ENCODE measurements at regions not wholly inside any gene's neighbourhood (a gene's known extent, or its start where the extent isn't known, plus 50 kb on each side); places are given as distances from the start of the nearest gene placed in this dataset.
"Not testable (repeated sequence)": the region's sequence is repeated elsewhere in the genome, so short reads cannot be mapped to it uniquely, and the experiment has no call there.

GRCh38 chr12:114491916-114492315, 86.0 kb upstream of the TBX5 start:
- no peak overlapping the region for H3K4me3 ChIP-seq
- no peak for TF ChIP-seq CTCF (IDR thresholded peaks at IDR 0.05)
- TF ChIP-seq POLR2A (IDR thresholded peaks at IDR 0.05) = no peak
- H3K4me1 ChIP-seq = no peaks in the 10 kb centered on the region
- intact Hi-C loops (cut with DNase I) = no loop called here
- H3K9me3 ChIP-seq = no peaks in the 10 kb centered on the region
- H3K27ac ChIP-seq = no peak overlapping the region
- DNase-seq = no peak
- H3K36me3 ChIP-seq = no peaks in the 10 kb centered on the region
- 28 to 35% methylated on average over 3 of the region's 3 CpGs for WGBS, 2 donors
- H3K27me3 ChIP-seq = peaks cover 0 to 51% (median 0%) of the 10 kb centered on the region in 4 donors

- WGBS, 2 donors = 82 to 94% methylated on average over 2 to 10 of the region's 45 CpGs
- H3K36me3 ChIP-seq; intact Hi-C loops (cut with DNase I); H3K27ac ChIP-seq; H3K4me3 ChIP-seq; H3K9me3 ChIP-seq; DNase-seq: not testable (repeated sequence)
- peaks cover 0 to 64% (median 12%) of the 10 kb centered on the region in 4 donors for H3K27me3 ChIP-seq
- peaks cover 0 to 16% (median 9%) of the 10 kb centered on the region in 3 donors for H3K4me1 ChIP-seq
Measured at GRCh38 chr12:114484822-114485459, 79.0 kb upstream of the TBX5 start.

- H3K27me3 ChIP-seq = peaks cover 0 to 73% (median 18%) of the 10 kb centered on the region in 4 donors
- 37 to 50% methylated on average over 3 of the region's 3 CpGs for WGBS, 2 donors
- no peak overlapping the region for H3K27ac ChIP-seq
- intact Hi-C loops (cut with DNase I) = no loop called here
- TF ChIP-seq POLR2A (IDR thresholded peaks at IDR 0.05) = no peak
- no peak for TF ChIP-seq CTCF (IDR thresholded peaks at IDR 0.05)
- H3K9me3 ChIP-seq = no peaks in the 10 kb centered on the region
- H3K36me3 ChIP-seq = no peaks in the 10 kb centered on the region
- H3K4me1 ChIP-seq = peaks cover 0 to 22% (median 11%) of the 10 kb centered on the region in 3 donors
- DNase-seq = no peak
- no peak overlapping the region for H3K4me3 ChIP-seq
Measured at GRCh38 chr12:114483996-114484395, 78.1 kb upstream of the TBX5 start.

GRCh38 chr12:114481200-114481535, 75.2 kb upstream of the TBX5 start:
- H3K27ac ChIP-seq = no peak overlapping the region
- WGBS, 2 donors = 5 to 13% methylated on average over 3 to 4 of the region's 6 CpGs
- intact Hi-C loops (cut with DNase I) = no loop called here

GRCh38 chr12:114480337-114481199, 74.6 kb upstream of the TBX5 start:
- Histone ChIP-seq H3K4me1 (peaks cover 0 to 22% (median 11%) of the 10 kb centered on the region in 3 donors), H3K9me3 (no peaks in the 10 kb centered on the region), H3K27me3 (peaks cover 0 to 91% (median 19%) of the 10 kb centered on the region in 4 donors), H3K4me3 (peak overlapping the region; percentile 7 to 58 (median 30)), H3K27ac (no peak overlapping the region), H3K36me3 (no peaks in the 10 kb centered on the region)
- intact Hi-C loops (cut with DNase I) = no loop called here
- 7 to 8% methylated on average over 31 to 34 of the region's 34 CpGs for WGBS, 2 donors
- TF ChIP-seq CTCF (IDR thresholded peaks at IDR 0.05) = no peak
- no peak for TF ChIP-seq POLR2A (IDR thresholded peaks at IDR 0.05)
- DNase-seq = no peak

More at GRCh38 chr12:114481200-114481535, 75.2 kb upstream of the TBX5 start:
- peaks cover 0 to 22% (median 11%) of the 10 kb centered on the region in 3 donors for H3K4me1 ChIP-seq
- H3K9me3 ChIP-seq = no peaks in the 10 kb centered on the region
- H3K36me3 ChIP-seq = no peaks in the 10 kb centered on the region
- peaks cover 0 to 87% (median 19%) of the 10 kb centered on the region in 4 donors for H3K27me3 ChIP-seq
- no peak for DNase-seq
- TF ChIP-seq POLR2A (IDR thresholded peaks at IDR 0.05) = no peak
- TF ChIP-seq CTCF (IDR thresholded peaks at IDR 0.05) = no peak
- peak overlapping the region in 2 of 4 donors; percentile 38 to 58 for H3K4me3 ChIP-seq
